Pancreas (tissue), 10 donors: ENCODE measurements at regions not wholly inside any gene's neighbourhood (a gene's known extent, or its start where the extent isn't known, plus 50 kb on each side); places are given as distances from the start of the nearest gene placed in this dataset.

ENCODE experiments used
- ATAC-seq, 4 donors: fragments of 200-7000 bp; cut with Tn5 transposase; one replicate each; pipeline versions ENCODE4 v1.8.0 to v1.9.1; 2020; ENCODE audit warnings: mild to moderate bottlenecking in 4 of 4, moderate library complexity in 4 of 4
- DNase-seq, 6 donors: peaks; one replicate each; pipeline ENCODE4 v3.0.0-alpha.2; 2020
- FAIRE-seq: peaks from 2 replicates; lab custom pipeline; 2012; peaks lifted over from hg19 to GRCh38; lab: Jason Lieb, UNC
- H3K27ac ChIP-seq, 4 donors: fragments of 200-600 bp; sonication (generic); 1 replicate in 3 of 4; 2 replicates in 1 of 4; pipeline versions ENCODE4 v1.5.0 to v1.8.0; 2020
- H3K27me3 ChIP-seq, 4 donors: fragments of 200-600 bp; one replicate each; pipeline ENCODE4 v1.8.0; 2021
- H3K36me3 ChIP-seq, 3 donors: fragments of 200-600 bp; sonication (generic) in 1 of 3; one replicate each; pipeline versions ENCODE4 v1.5.0 to v1.8.0; 2020 to 2021
- H3K4me1 ChIP-seq, 3 donors: fragments of 200-600 bp; one replicate each; pipeline ENCODE4 v1.8.0; 2021
- H3K4me3 ChIP-seq, 4 donors: fragments of 200-600 bp; sonication (generic) in 2 of 4; one replicate each; pipeline versions ENCODE4 v1.5.0 to v1.8.0; 2020 to 2021
- H3K9me3 ChIP-seq, 4 donors: fragments of 200-600 bp; one replicate each; pipeline ENCODE4 v1.8.0; 2021
- CTCF ChIP-seq, 4 donors: fragments of 200-600 bp; sonication (generic) in 3 of 4; IDR thresholded peaks; one replicate each; pipeline versions ENCODE4 v1.5.0 to v1.8.0; 2021; ENCODE audit warnings: antibody characterized with exemption in 4 of 4
- WGBS, 2 donors: extraction: QIAGEN DNeasy Blood & Tissue Kit; methylation state at CpG; one replicate each; pipeline ENCODE4 v1.1.7; 2013; 5-methylcytosine and 5-hydroxymethylcytosine counted together
- intact Hi-C, 3 donors: fragments of 100-400 bp; cut with DNase I; formaldehyde crosslinking; loops; one replicate each; pipeline versions ENCODE4 v1.11.1 to v1.14.2; 2022
- donor health status: healthy with polysubstance abuse.
- donor health status: DM: no; HTN: no; CAD: no; lungs with moderate emphysema.
- donor health status: DM: no; HTN: no; CAD: no.
- donor health status: control.
- donor health status: control.
- donor health status: Bipolar disorder and iron deficiency.
- donor health status: DM: yes; HTN: yes; CAD: no.
- donor health status: DM: no; HTN: no; CAD: no.
- donor health status: DM: no; HTN: no; CAD: no.
- donor health status: DM: yes; HTN: yes; CAD: no.

GRCh38 chr12:89016970-89017778 is 335.1 kb downstream of the DUSP6 start:
- intact Hi-C loops, result no loop called here
- peak; percentile 28 to 64 (median 54) for TF ChIP-seq CTCF (IDR thresholded peaks at IDR 0.05)
- Histone ChIP-seq H3K9me3 (no peaks in the 10 kb centered on the region), H3K36me3 (no peaks in the 10 kb centered on the region), H3K27me3 (no peaks in the 10 kb centered on the region), H3K4me1 (peaks cover 3 to 5% (median 4%) of the 10 kb centered on the region in 3 donors), H3K27ac (no peak overlapping the region), H3K4me3 (no peak overlapping the region)
- peak in 3 of 6 donors; percentile 6 to 27 (median 24) for DNase-seq
- 8 to 13% methylated on average over 21 of the region's 21 CpGs for WGBS, 2 donors
- ATAC-seq, result peak in 3 of 4 donors; percentile 69 to 79 (median 72)
- peak; percentile 85 for FAIRE-seq

- FAIRE-seq (no peak), ATAC-seq (no peak), DNase-seq (no peak)
- H3K4me3 ChIP-seq, result no peak overlapping the region
- no peaks in the 10 kb centered on the region for H3K27me3 ChIP-seq
- intact Hi-C loops, result no loop called here
- H3K4me1 ChIP-seq, result peaks cover 3 to 5% (median 4%) of the 10 kb centered on the region in 3 donors
- WGBS, 2 donors, result 76 to 78% methylated on average over 1 of the region's 1 CpG
- H3K36me3 ChIP-seq, result no peaks in the 10 kb centered on the region
- no peak overlapping the region for H3K27ac ChIP-seq
- TF ChIP-seq CTCF (IDR thresholded peaks at IDR 0.05), result no peak
- H3K9me3 ChIP-seq, result no peaks in the 10 kb centered on the region
Measured at GRCh38 chr12:89015419-89015818, 336.9 kb downstream of the DUSP6 start.

- no peaks in the 10 kb centered on the region for H3K27me3 ChIP-seq
- FAIRE-seq (no peak), ATAC-seq (no peak), DNase-seq (no peak)
- no peak overlapping the region for H3K4me3 ChIP-seq
- no peak for TF ChIP-seq CTCF (IDR thresholded peaks at IDR 0.05)
- intact Hi-C loops, result loop anchor here in 1 of 3 donors (10.0 kb wide), 1 partner anchor 844 kb away; no protein-coding TSS in a partner anchor
- H3K36me3 ChIP-seq, result no peaks in the 10 kb centered on the region
- H3K9me3 ChIP-seq, result no peaks in the 10 kb centered on the region
- H3K4me1 ChIP-seq, result no peaks in the 10 kb centered on the region
- H3K27ac ChIP-seq, result no peak overlapping the region
- 68 to 76% methylated on average over 2 of the region's 2 CpGs for WGBS, 2 donors
Measured at GRCh38 chr12:88998421-88998820, 353.9 kb downstream of the DUSP6 start.

DNA sequence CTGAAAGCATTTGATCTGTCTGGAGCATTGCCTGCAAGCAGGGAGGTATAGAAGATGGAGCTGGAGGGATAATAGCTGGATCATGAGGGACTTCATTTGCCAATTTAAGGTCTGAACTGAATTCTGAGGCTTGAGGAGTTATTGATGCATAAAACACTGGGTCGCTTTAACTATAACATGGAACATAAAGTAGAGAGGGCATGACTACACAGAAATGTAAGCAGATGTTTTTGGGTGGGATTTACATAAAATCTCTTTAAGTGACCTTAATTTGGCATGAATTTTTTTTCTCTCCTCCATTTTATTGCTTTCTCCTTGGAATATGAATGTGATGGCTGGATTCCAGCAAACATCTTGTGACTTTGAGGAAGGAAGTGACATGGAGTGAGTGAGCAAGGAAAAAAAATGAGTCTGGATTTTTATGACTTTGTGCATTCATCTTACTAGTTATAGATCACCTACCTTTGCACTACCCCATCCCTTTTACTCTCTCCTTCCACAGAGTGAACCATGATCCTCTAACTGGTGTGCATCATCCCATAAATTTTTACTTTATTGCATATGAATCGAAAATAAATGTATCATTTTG is 356.0 kb downstream of the DUSP6 start:
- no peaks in the 10 kb centered on the region for H3K27me3 ChIP-seq
- intact Hi-C loops, result loop anchor here in 1 of 3 donors (10.0 kb wide), 1 partner anchor 841 kb away; no protein-coding TSS in a partner anchor
- no peak for ATAC-seq
- no peak for TF ChIP-seq CTCF (IDR thresholded peaks at IDR 0.05)
- no peaks in the 10 kb centered on the region for H3K4me1 ChIP-seq
- H3K27ac ChIP-seq, result no peak overlapping the region
- DNase-seq, result no peak
- H3K36me3 ChIP-seq, result no peaks in the 10 kb centered on the region
- no peaks in the 10 kb centered on the region for H3K9me3 ChIP-seq
- no peak for FAIRE-seq
- 77 to 87% methylated on average over 2 of the region's 2 CpGs for WGBS, 2 donors
- H3K4me3 ChIP-seq, result no peak overlapping the region
